ENCODE measurements at regions not wholly inside any gene's neighbourhood (a gene's known extent, or its start where the extent isn't known, plus 50 kb on each side); places are given as distances from the start of the nearest gene placed in this dataset.
"Not testable (repeated sequence)": the region's sequence is repeated elsewhere in the genome, so short reads cannot be mapped to it uniquely, and the experiment has no call there.

GRCh38 chr11:50181334-50181733 lies 148.7 kb downstream of the OR4C45 start:
- no peak for DNase-seq (ENCODE audit: low spot score in 2 of 2)
- Histone ChIP-seq H3K4me1 (no peaks in the 10 kb centered on the region), H3K4me3 (no peak overlapping the region), H3K9me3 (peaks cover 0 to 12% (median 0%) of the 10 kb centered on the region in 4 donors), H3K36me3 (no peaks in the 10 kb centered on the region), H3K27ac (no peak overlapping the region), H3K27me3 (no peaks in the 10 kb centered on the region)
- TF ChIP-seq POLR2A (IDR thresholded peaks at IDR 0.05): no peak
- no peak for TF ChIP-seq CTCF (IDR thresholded peaks at IDR 0.05)
- TF ChIP-seq EP300 (IDR thresholded peaks at IDR 0.05): no peak
- WGBS, 2 donors: 69 to 77% methylated on average over 2 of the region's 2 CpGs

GRCh38 chr11:50182486-50182885 lies 149.8 kb downstream of the OR4C45 start:
- peaks cover 0 to 12% (median 0%) of the 10 kb centered on the region in 4 donors for H3K9me3 ChIP-seq
- H3K27me3 ChIP-seq: no peaks in the 10 kb centered on the region
- H3K36me3 ChIP-seq: no peaks in the 10 kb centered on the region
- H3K4me1 ChIP-seq: no peaks in the 10 kb centered on the region
- no peak for DNase-seq (ENCODE audit: low spot score in 2 of 2)
- no peak for TF ChIP-seq POLR2A (IDR thresholded peaks at IDR 0.05)
- TF ChIP-seq EP300 (IDR thresholded peaks at IDR 0.05): no peak
- no peak for TF ChIP-seq CTCF (IDR thresholded peaks at IDR 0.05)
- 84% methylated on average over 2 of the region's 2 CpGs for WGBS, 2 donors
- H3K27ac ChIP-seq: no peak overlapping the region
- no peak overlapping the region for H3K4me3 ChIP-seq

- H3K27me3 ChIP-seq; H3K27ac ChIP-seq; H3K4me1 ChIP-seq; DNase-seq (ENCODE audit: low spot score in 2 of 2); H3K4me3 ChIP-seq; H3K36me3 ChIP-seq: not testable (repeated sequence)
- WGBS, 2 donors: 89 to 92% methylated on average over 16 to 19 of the region's 19 CpGs
- peaks cover 0 to 12% (median 0%) of the 10 kb centered on the region in 4 donors for H3K9me3 ChIP-seq
Measured at GRCh38 chr11:50183170-50183569, 150.5 kb downstream of the OR4C45 start.

- Histone ChIP-seq H3K4me1 (no peaks in the 10 kb centered on the region), H3K36me3 (no peaks in the 10 kb centered on the region), H3K9me3 (peaks cover 0 to 12% (median 0%) of the 10 kb centered on the region in 4 donors), H3K27me3 (no peaks in the 10 kb centered on the region), H3K4me3 (no peak overlapping the region), H3K27ac (no peak overlapping the region)
- no peak for DNase-seq (ENCODE audit: low spot score in 2 of 2)
- WGBS, 2 donors: 56 to 64% methylated on average over 1 of the region's 1 CpG
- no peak for TF ChIP-seq CTCF (IDR thresholded peaks at IDR 0.05)
Measured at GRCh38 chr11:50186146-50186545, 153.5 kb downstream of the OR4C45 start.

GRCh38 chr11:50187220-50187619 lies 154.5 kb downstream of the OR4C45 start:
- Histone ChIP-seq H3K4me1 (no peaks in the 10 kb centered on the region), H3K27me3 (no peaks in the 10 kb centered on the region), H3K9me3 (peaks cover 0 to 12% (median 0%) of the 10 kb centered on the region in 4 donors), H3K36me3 (no peaks in the 10 kb centered on the region), H3K4me3 (no peak overlapping the region), H3K27ac (no peak overlapping the region)
- TF ChIP-seq EP300 (IDR thresholded peaks at IDR 0.05) (peak in 1 of 2 donors; percentile 27), CTCF (IDR thresholded peaks at IDR 0.05) (no peak), POLR2A (IDR thresholded peaks at IDR 0.05) (no peak)
- 26 to 44% methylated on average over 1 of the region's 1 CpG for WGBS, 2 donors
- DNase-seq (ENCODE audit: low spot score in 2 of 2): no peak

GRCh38 chr11:50188040-50188439 lies 155.4 kb downstream of the OR4C45 start:
- H3K36me3 ChIP-seq: no peaks in the 10 kb centered on the region
- 28 to 38% methylated on average over 1 of the region's 1 CpG for WGBS, 2 donors
- H3K27ac ChIP-seq: no peak overlapping the region
- DNase-seq (ENCODE audit: low spot score in 2 of 2): no peak
- TF ChIP-seq POLR2A (IDR thresholded peaks at IDR 0.05) (no peak), CTCF (IDR thresholded peaks at IDR 0.05) (no peak), EP300 (IDR thresholded peaks at IDR 0.05) (no peak)
- no peak overlapping the region for H3K4me3 ChIP-seq
- no peaks in the 10 kb centered on the region for H3K4me1 ChIP-seq
- H3K27me3 ChIP-seq: no peaks in the 10 kb centered on the region
- H3K9me3 ChIP-seq: peaks cover 0 to 17% (median 0%) of the 10 kb centered on the region in 4 donors
